T follicular helper cell (primary cell): ENCODE measurements at regions not wholly inside any gene's neighbourhood (a gene's known extent, or its start where the extent isn't known, plus 50 kb on each side); places are given as distances from the start of the nearest gene placed in this dataset.

Experiments
- DNase-seq: peaks from one replicate; pipeline ENCODE4 v3.0.0-alpha.2; 2020; ENCODE audit warnings: low read depth

DNA sequence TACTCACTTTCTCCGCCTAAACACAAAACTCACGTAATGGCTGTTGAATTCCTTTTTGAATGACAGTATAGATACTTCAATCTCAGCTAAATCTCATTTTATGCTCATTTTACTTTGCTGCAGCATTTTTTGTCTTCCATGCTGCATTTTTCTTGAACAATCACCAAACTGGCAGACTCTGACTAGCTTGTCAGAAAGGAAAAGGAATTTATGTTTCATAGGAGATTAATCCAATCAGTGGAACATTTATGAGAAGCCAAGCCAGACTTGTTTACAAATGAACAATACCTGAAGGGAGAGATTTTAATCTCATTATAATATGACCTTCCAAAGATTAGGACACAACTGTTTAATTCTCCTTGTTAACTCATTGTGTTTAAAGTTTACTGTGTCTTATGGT lies 1044.3 kb downstream of the DIAPH3 start:
- DNase-seq, result no peak

DNA sequence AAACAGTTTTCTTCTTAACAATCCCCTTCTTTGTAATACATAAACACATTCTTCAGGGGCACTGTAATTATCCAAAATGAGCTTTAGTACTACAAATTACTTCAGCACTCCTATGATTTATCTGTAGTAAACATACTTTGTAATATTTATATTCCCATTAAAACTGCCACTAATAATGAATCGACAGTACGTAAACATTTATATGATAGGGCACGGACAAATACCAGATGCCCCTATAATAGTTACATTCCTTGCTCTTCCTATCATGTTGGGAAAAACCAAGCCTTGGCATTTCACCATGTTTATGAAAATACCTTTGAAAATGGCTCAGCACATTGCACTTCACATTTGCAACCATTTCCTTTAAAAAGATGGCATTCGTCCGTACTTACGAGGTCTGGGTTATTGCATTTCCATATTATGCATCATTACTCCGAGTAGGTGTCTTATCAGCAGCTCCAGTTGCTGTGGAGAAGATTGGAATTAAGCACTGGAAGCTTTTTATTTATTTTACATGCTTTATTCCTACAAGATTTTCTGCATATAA lies 1043.4 kb downstream of the DIAPH3 start:
- no peak for DNase-seq

GRCh38 chr13:59121507-59121906 lies 1042.2 kb downstream of the DIAPH3 start:
- DNase-seq, result no peak

DNA sequence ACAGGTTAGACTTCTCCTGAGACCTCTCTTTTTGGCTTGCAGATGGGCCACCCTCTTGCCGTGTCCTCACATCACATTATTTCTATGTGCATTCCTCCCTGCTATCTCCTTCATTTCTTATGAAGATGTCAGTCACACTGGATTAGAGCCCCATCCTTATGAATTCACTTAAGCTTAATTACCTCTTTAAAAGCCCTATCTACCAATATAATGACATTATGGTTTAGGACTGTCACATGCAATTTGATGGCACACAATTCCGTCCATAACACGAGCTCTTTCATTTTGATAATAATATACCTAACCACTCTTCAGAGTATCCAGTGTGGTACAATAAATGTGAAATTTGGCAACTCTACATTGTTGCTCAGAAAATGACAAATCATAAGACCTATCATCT lies 1037.3 kb downstream of the DIAPH3 start:
- DNase-seq, result no peak

DNA sequence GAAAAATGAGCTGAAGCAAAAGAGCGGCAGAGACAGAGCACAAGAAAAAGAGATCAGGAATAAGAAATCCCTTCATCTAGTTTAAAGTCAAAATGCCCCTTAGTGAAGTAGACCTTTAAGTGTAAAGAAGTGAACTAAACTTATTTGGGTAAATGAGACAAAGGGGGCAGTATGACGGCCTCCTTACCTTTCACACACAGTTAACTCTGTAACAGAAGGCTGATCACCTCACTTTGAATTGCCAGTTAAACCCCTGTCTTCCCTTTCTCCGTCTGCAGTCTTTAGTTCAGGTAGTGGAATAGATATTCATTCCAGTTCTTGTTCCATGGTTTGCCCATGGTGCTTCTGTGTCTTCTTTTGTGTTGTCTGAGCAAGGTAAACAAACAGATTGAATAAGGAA lies 1029.8 kb downstream of the DIAPH3 start:
- no peak for DNase-seq

- DNase-seq, result no peak
Measured at GRCh38 chr13:59144700-59145099, 1019.0 kb downstream of the DIAPH3 start.

GRCh38 chr13:59145381-59145780 lies 1018.3 kb downstream of the DIAPH3 start:
- no peak for DNase-seq

GRCh38 chr13:59157181-59157580 lies 1006.5 kb downstream of the DIAPH3 start:
- no peak for DNase-seq

- no peak for DNase-seq
Measured at GRCh38 chr13:59166174-59166573, 997.6 kb downstream of the DIAPH3 start.

DNA sequence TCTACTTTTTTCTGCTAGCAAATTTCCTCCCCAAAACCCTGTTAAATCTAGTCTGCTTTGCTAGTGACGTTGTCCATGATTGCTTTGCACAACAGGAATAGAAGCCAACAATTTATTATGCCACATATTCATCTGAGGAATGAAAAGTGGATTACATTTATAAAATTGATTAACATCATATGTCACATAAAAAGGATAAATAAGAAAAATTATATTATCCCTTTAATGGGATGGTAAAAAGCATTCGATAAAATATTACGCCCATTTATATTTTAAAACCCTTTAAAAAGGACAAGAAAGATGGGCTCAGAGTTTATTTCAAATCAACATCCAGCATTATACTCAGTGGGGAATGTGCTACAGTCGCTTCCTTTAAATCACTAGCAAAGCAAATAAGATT lies 991.7 kb downstream of the DIAPH3 start:
- DNase-seq, result no peak

DNA sequence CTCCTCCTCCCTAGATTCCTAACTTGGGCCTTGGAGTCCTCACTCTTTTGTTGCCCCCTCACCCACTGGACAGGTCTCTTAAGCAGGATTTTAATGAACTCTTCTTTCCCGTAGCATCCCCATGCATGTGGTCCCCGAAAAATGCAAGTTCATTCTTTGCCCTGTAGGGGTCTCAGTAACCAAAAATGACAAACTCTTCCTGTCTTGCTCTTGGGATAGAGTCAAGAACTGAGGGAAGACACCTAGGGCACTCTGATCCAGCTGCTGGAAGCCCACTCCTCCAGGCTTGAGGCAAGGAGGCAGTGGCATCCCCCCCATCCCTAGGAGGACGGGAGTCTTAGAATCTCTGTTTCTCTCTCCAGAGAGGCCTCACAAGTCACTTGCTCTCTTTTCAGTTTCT lies 987.0 kb downstream of the DIAPH3 start:
- no peak for DNase-seq

DNA sequence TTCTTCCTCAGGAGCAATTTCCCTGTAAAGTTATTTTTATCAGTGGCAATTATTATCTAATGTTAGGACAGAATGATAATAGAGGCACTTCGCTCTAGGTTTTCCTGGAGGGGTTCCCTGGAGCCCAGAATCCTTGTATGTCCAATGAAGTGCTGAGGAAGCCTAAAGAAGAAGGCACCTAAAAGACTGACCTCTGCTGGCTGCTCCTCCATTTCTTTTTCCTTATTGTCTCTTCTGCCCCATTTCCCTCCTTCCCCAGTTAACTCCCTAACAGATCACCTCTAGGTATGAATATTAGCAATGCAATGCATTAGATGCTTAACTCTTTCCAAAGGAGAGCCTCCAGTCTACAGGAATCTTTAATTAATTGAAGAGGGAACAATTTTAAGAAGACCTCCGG lies 985.4 kb downstream of the DIAPH3 start:
- no peak for DNase-seq

GRCh38 chr13:59182241-59182640 lies 981.5 kb downstream of the DIAPH3 start:
- no peak for DNase-seq

DNA sequence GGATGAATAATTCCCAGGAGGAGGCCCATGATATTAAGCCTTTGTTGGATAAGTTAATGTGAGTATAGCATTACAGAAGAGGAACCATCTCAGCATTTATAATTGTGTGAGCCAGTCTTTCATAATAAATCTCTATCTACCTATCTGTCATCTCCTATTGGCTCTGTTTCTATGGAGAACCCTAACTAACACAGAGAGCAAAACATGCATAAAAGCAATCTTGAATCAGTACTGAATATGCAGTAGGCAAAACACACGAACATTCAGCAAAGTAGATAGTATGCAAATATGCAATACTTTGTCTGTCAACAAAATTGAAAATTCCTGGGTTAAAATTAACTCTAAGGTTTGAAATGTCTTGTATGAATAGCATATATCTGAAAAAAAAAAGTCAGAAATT lies 966.3 kb downstream of the DIAPH3 start:
- no peak for DNase-seq

DNA sequence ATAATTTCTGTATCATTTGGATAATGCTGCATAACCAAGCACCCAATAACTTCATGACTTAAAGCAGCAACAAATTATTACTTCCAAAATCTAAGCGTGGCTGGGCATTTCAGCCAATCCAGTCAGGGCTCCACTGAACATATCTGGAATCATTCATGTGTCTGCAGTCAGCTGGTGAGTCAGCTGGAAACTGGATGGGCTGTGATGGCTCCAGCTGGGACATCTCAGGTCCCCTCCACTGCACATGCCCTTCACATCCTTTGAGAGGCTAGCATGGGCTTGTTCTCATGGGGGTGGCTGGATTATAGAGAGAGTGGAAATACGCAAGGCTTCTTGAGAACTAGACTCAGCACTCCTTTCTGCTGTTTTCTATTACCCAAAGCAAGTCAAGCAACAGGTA lies 961.9 kb downstream of the DIAPH3 start:
- DNase-seq, result no peak

GRCh38 chr13:59203855-59204254 lies 959.9 kb downstream of the DIAPH3 start:
- no peak for DNase-seq

GRCh38 chr13:59205501-59205900 lies 958.2 kb downstream of the DIAPH3 start:
- DNase-seq, result no peak

GRCh38 chr13:59208405-59209195 lies 955.1 kb downstream of the DIAPH3 start:
- DNase-seq, result no peak

- no peak for DNase-seq
Measured at GRCh38 chr13:59210543-59210942, 953.2 kb downstream of the DIAPH3 start.

GRCh38 chr13:59211606-59212005 lies 952.1 kb downstream of the DIAPH3 start:
- DNase-seq, result no peak

GRCh38 chr13:59229401-59229800 lies 934.3 kb downstream of the DIAPH3 start:
- no peak for DNase-seq

- no peak for DNase-seq
Measured at GRCh38 chr13:59229861-59230260, 933.9 kb downstream of the DIAPH3 start.

- no peak for DNase-seq
Measured at GRCh38 chr13:59230484-59231264, 933.1 kb downstream of the DIAPH3 start.
